Activated CD4-positive, CD25-positive, alpha-beta regulatory T cell treated with anti-CD3 and anti-CD28 coated beads, Interleukin-2, amount 50 U/mL, for 72 hours (primary cell): ENCODE measurements at regions not wholly inside any gene's neighbourhood (a gene's known extent, or its start where the extent isn't known, plus 50 kb on each side); places are given as distances from the start of the nearest gene placed in this dataset.

Source experiments
- DNase-seq: peaks from one replicate; pipeline ENCODE4 v3.0.0; 2021

- DNase-seq = no peak
These were observed 83.6 kb upstream of the STX18 start for GRCh38 chr4:4625488-4625887.

- DNase-seq = no peak
These were observed 82.5 kb upstream of the STX18 start for GRCh38 chr4:4624276-4624897.

GRCh38 chr4:4619821-4620220, 78.0 kb upstream of the STX18 start:
- DNase-seq = no peak

GRCh38 chr4:4618847-4619246, 77.0 kb upstream of the STX18 start:
- no peak for DNase-seq

GRCh38 chr4:4614925-4615678, 73.3 kb upstream of the STX18 start:
- no peak for DNase-seq

- no peak for DNase-seq
These were observed 71.9 kb upstream of the STX18 start for GRCh38 chr4:4613641-4614286.

GRCh38 chr4:4613126-4613465, 71.2 kb upstream of the STX18 start:
- DNase-seq = no peak

- DNase-seq = no peak
These were observed 68.8 kb upstream of the STX18 start for GRCh38 chr4:4610672-4611071.

GRCh38 chr4:4609622-4610334, 67.9 kb upstream of the STX18 start:
- DNase-seq = no peak

- DNase-seq = no peak
These were observed 66.3 kb upstream of the STX18 start for GRCh38 chr4:4608214-4608537.

- no peak for DNase-seq
These were observed 65.7 kb upstream of the STX18 start for GRCh38 chr4:4607336-4608213.

GRCh38 chr4:4606321-4606720, 64.5 kb upstream of the STX18 start:
- no peak for DNase-seq

- DNase-seq = no peak
These were observed 64.0 kb upstream of the STX18 start for GRCh38 chr4:4605849-4606248.

GRCh38 chr4:4603592-4603991, 61.7 kb upstream of the STX18 start:
- no peak for DNase-seq

- no peak for DNase-seq
These were observed 61.2 kb upstream of the STX18 start for GRCh38 chr4:4603067-4603466.

GRCh38 chr4:4602468-4602867, 60.6 kb upstream of the STX18 start:
- DNase-seq = no peak

GRCh38 chr4:4601803-4602369, 60.0 kb upstream of the STX18 start:
- DNase-seq = no peak

GRCh38 chr4:4599481-4600275, 57.8 kb upstream of the STX18 start:
- DNase-seq = no peak

GRCh38 chr4:4598851-4599411, 57.1 kb upstream of the STX18 start:
- no peak for DNase-seq

GRCh38 chr4:4596720-4597119, 54.9 kb upstream of the STX18 start:
- no peak for DNase-seq

GRCh38 chr4:4595252-4595651, 53.4 kb upstream of the STX18 start:
- no peak for DNase-seq
